H1 (cell line): ENCODE measurements at regions not wholly inside any gene's neighbourhood (a gene's known extent, or its start where the extent isn't known, plus 50 kb on each side); places are given as distances from the start of the nearest gene placed in this dataset.

Experiments used
- CTCF ChIA-PET: fragments of 300-600 bp; sonication (Branson Sonifier 250); formaldehyde crosslinking; loops from one replicate; lab custom pipeline; 2021; ENCODE audit not compliant: partially characterized antibody; lab: Charles Lee
- POLR2A ChIA-PET: fragments of 300-600 bp; sonication (Branson Sonifier 250); formaldehyde crosslinking; loops from one replicate; lab custom pipeline; 2021; ENCODE audit warnings: inconsistent platforms; ENCODE audit not compliant: partially characterized antibody; lab: Charles Lee
- DNase-seq, 2 experiments: peaks; one replicate each; pipeline versions ENCODE4 v3.0.0 to v3.0.0-alpha.2; 2010 to 2022; ENCODE audit warnings: low spot score in 2 of 2, low read depth in 1 of 2, mixed read lengths in 1 of 2
- FAIRE-seq: peaks from 2 replicates; lab custom pipeline; 2011; peaks lifted over from hg19 to GRCh38; lab: Jason Lieb, UNC
- H2AFZ ChIP-seq: 2 replicates; pipeline ENCODE4 v1.8.1; 2012; ENCODE audit warnings: low read length, inconsistent platforms
- H2AK5ac ChIP-seq: 2 replicates; pipeline ENCODE4 v1.6.1; 2013; ENCODE audit warnings: low read depth, low read length
- H2BK120ac ChIP-seq: replicated peaks from 2 replicates; pipeline ENCODE3; 2013; ENCODE audit warnings: low read depth, low read length, inconsistent platforms
- H2BK12ac ChIP-seq: 2 replicates; pipeline ENCODE4 v1.6.1; 2013; ENCODE audit warnings: low read depth, low read length
- H2BK15ac ChIP-seq: 2 replicates; pipeline ENCODE4 v1.6.1; 2013; ENCODE audit warnings: low read length
- H2BK20ac ChIP-seq: 2 replicates; pipeline ENCODE4 v1.6.1; 2013; ENCODE audit warnings: low read length
- H2BK5ac ChIP-seq: 2 replicates; pipeline ENCODE4 v1.6.1; 2013; ENCODE audit warnings: low read depth, low read length
- H3K14ac ChIP-seq: 2 replicates; pipeline ENCODE4 v1.6.1; 2013; ENCODE audit warnings: inconsistent platforms; ENCODE audit not compliant: insufficient read length
- H3K18ac ChIP-seq: 2 replicates; pipeline ENCODE4 v1.6.1; 2013; ENCODE audit warnings: low read length; ENCODE audit errors: extremely low read depth
- H3K23ac ChIP-seq: 2 replicates; pipeline ENCODE4 v1.6.1; 2013; ENCODE audit warnings: inconsistent platforms; ENCODE audit not compliant: insufficient read length
- H3K23me2 ChIP-seq: 2 replicates; pipeline ENCODE4 v1.6.1; 2013; ENCODE audit warnings: low read depth, low read length
- H3K27ac ChIP-seq: 2 replicates; pipeline ENCODE4 v1.6.1; 2011; ENCODE audit warnings: low read depth, low read length, inconsistent platforms
- H3K27me3 ChIP-seq, 4 experiments: replicated peaks in 1 of 4; 1 replicate in 1 of 4; 2 replicates in 3 of 4; pipeline versions ENCODE4 v1.6.1 to v1.8.1; 2011 to 2013; ENCODE audit warnings: low read length in 3 of 4, mild to moderate bottlenecking in 3 of 4, inconsistent platforms in 2 of 4, mixed read lengths in 2 of 4, moderate library complexity in 1 of 4; ENCODE audit not compliant: control insufficient read depth in 3 of 4, insufficient read depth in 3 of 4; ENCODE audit errors: extremely low read depth in 1 of 4
- H3K36me3 ChIP-seq, 4 experiments: 2 replicates each; pipeline versions ENCODE4 v1.6.1 to v1.8.1; 2011 to 2013; ENCODE audit warnings: mild to moderate bottlenecking in 4 of 4, low read length in 3 of 4, moderate library complexity in 2 of 4, control low read depth in 1 of 4, inconsistent platforms in 1 of 4; ENCODE audit not compliant: insufficient read depth in 4 of 4, control insufficient read depth in 2 of 4
- H3K4ac ChIP-seq: replicated peaks from 2 replicates; pipeline ENCODE3; 2013; ENCODE audit warnings: low read length, low read depth, mixed read lengths, inconsistent platforms; ENCODE audit not compliant: insufficient read length
- H3K4me1 ChIP-seq, 4 experiments: replicated peaks in 1 of 4; 1 replicate in 1 of 4; 2 replicates in 3 of 4; pipeline versions ENCODE4 v1.6.1 to v1.8.1; 2011 to 2013; ENCODE audit warnings: low read length in 3 of 4, inconsistent platforms in 2 of 4, mixed read lengths in 1 of 4; ENCODE audit not compliant: insufficient read depth in 4 of 4, control insufficient read depth in 3 of 4
- H3K4me2 ChIP-seq, 2 experiments: 2 replicates each; pipeline versions ENCODE4 v1.6.1 to v1.8.1; 2011 to 2013; ENCODE audit warnings: low read depth in 2 of 2, low read length in 2 of 2, control low read depth in 1 of 2, inconsistent platforms in 1 of 2, mild to moderate bottlenecking in 1 of 2; ENCODE audit not compliant: insufficient read depth in 1 of 2
- H3K4me3 ChIP-seq, 4 experiments: fragments of 200-600, 300-600 bp in 1 of 4; sonication (generic), shearing (Covaris generic), sonication (Bioruptor Twin) in 1 of 4; 2 replicates each; pipeline versions ENCODE4 v1.5.1 to v1.8.1; 2011 to 2016; ENCODE audit warnings: low read length in 4 of 4, low read depth in 3 of 4, control low read depth in 2 of 4, inconsistent platforms in 2 of 4, mild to moderate bottlenecking in 2 of 4, mixed read lengths in 1 of 4, moderate library complexity in 1 of 4; ENCODE audit not compliant: insufficient read depth in 2 of 4; ENCODE audit errors: extremely low read depth in 1 of 4
- H3K56ac ChIP-seq: replicated peaks from 2 replicates; pipeline ENCODE3; 2013; ENCODE audit warnings: low read depth, mild to moderate bottlenecking, mixed read lengths, low read length, inconsistent platforms; ENCODE audit not compliant: insufficient read length
- H3K79me1 ChIP-seq: 2 replicates; pipeline ENCODE4 v1.6.1; 2013; ENCODE audit warnings: low read depth, low read length, control low read depth
- H3K79me2 ChIP-seq, 2 experiments: 2 replicates each; pipeline versions ENCODE4 v1.6.1 to v1.8.1; 2012 to 2013; ENCODE audit warnings: low read length in 2 of 2, mild to moderate bottlenecking in 2 of 2, inconsistent platforms in 1 of 2; ENCODE audit not compliant: insufficient read depth in 2 of 2, control insufficient read depth in 1 of 2
- H3K9ac ChIP-seq, 4 experiments: replicated peaks in 1 of 4; 1 replicate in 1 of 4; 2 replicates in 3 of 4; pipeline versions ENCODE4 v1.6.1 to v1.8.1; 2011 to 2013; ENCODE audit warnings: low read depth in 3 of 4, low read length in 3 of 4, control low read depth in 2 of 4, mild to moderate bottlenecking in 2 of 4, moderate library complexity in 2 of 4, inconsistent platforms in 1 of 4; ENCODE audit errors: extremely low read depth in 1 of 4
- H3K9me3 ChIP-seq, 2 experiments: 2 replicates each; pipeline versions ENCODE4 v1.6.1 to v1.8.1; 2012 to 2013; ENCODE audit warnings: mild to moderate bottlenecking in 2 of 2, moderate library complexity in 2 of 2, control low read depth in 1 of 2, inconsistent platforms in 1 of 2, low read depth in 1 of 2, low read length in 1 of 2, mixed read lengths in 1 of 2; ENCODE audit not compliant: insufficient read depth in 2 of 2
- H4K20me1 ChIP-seq, 2 experiments: replicated peaks in 1 of 2; 2 replicates each; pipeline versions ENCODE3 to v1.8.1; 2011 to 2013; ENCODE audit warnings: inconsistent platforms in 2 of 2, low read length in 2 of 2, mild to moderate bottlenecking in 1 of 2; ENCODE audit not compliant: insufficient read depth in 2 of 2, control insufficient read depth in 1 of 2
- H4K5ac ChIP-seq: 2 replicates; pipeline ENCODE4 v1.6.1; 2013; ENCODE audit warnings: low read length, low read depth, mixed read lengths, inconsistent platforms; ENCODE audit not compliant: insufficient read length
- H4K8ac ChIP-seq: 2 replicates; pipeline ENCODE4 v1.8.0; 2013; ENCODE audit warnings: mild to moderate bottlenecking, moderate library complexity, low read length, inconsistent platforms; ENCODE audit not compliant: insufficient read depth; ENCODE audit errors: extremely low read depth
- H4K91ac ChIP-seq: replicated peaks from 2 replicates; pipeline ENCODE3; 2013; ENCODE audit warnings: low read length, mixed read lengths, inconsistent platforms; ENCODE audit not compliant: insufficient read length
- CBX5 ChIP-seq: fragments of 300-800, 300-1000 bp; sonication (generic); IDR thresholded peaks from 2 replicates; pipeline ENCODE4 v1.7.1; 2016; ENCODE audit warnings: antibody characterized with exemption, low read length, low read depth
- CEBPB ChIP-seq: IDR thresholded peaks from 2 replicates; pipeline ENCODE4 v1.6.1; 2012; ENCODE audit warnings: low read depth, low read length
- EZH2 ChIP-seq: fragments of 200-600 bp; sonication (generic); IDR thresholded peaks from 2 replicates; pipeline ENCODE4 v1.7.1; 2012; ENCODE audit warnings: low read depth, mild to moderate bottlenecking, moderate library complexity, low read length, inconsistent platforms; ENCODE audit not compliant: severe bottlenecking
- HDAC6 ChIP-seq: IDR thresholded peaks from one replicate; pipeline ENCODE4 v1.7.1; 2012; ENCODE audit warnings: low read depth, mild to moderate bottlenecking, inconsistent platforms, low read length, moderate library complexity
- JUND ChIP-seq: IDR thresholded peaks from 2 replicates; pipeline ENCODE4 v1.6.1; 2011; ENCODE audit warnings: mild to moderate bottlenecking, improper control_type of control experiment, low read length
- KDM4A ChIP-seq: IDR thresholded peaks from one replicate; pipeline ENCODE4 v1.7.1; 2012; ENCODE audit warnings: low read depth, mild to moderate bottlenecking, moderate library complexity, low read length, inconsistent platforms; ENCODE audit not compliant: severe bottlenecking
- RNF2 ChIP-seq: fragments of 200-900, 300-1000 bp; sonication (generic); IDR thresholded peaks from 2 replicates; pipeline ENCODE4 v1.7.1; 2016; ENCODE audit warnings: borderline replicate concordance, low read depth, mild to moderate bottlenecking, antibody characterized with exemption, low read length; ENCODE audit not compliant: poor library complexity, severe bottlenecking; ENCODE audit errors: missing control alignments
- SRF ChIP-seq: IDR thresholded peaks from 2 replicates; pipeline ENCODE4 v1.6.1; 2011; ENCODE audit warnings: mild to moderate bottlenecking, low read depth, low read length, moderate library complexity
- SUZ12 ChIP-seq: fragments of 200-600 bp; sonication (generic); IDR thresholded peaks from 2 replicates; pipeline ENCODE4 v1.6.1; 2012; ENCODE audit warnings: mild to moderate bottlenecking, inconsistent platforms, low read length, moderate library complexity, mixed read lengths
- TAF7 ChIP-seq: optimal IDR thresholded peaks from 2 replicates; pipeline ENCODE3; 2011; ENCODE audit warnings: low read depth, mild to moderate bottlenecking, inconsistent platforms, low read length, moderate library complexity, borderline replicate concordance
- TBP ChIP-seq: IDR thresholded peaks from 2 replicates; pipeline ENCODE4 v1.6.1; 2011; ENCODE audit warnings: low read depth, low read length, improper control_type of control experiment
- TCF12 ChIP-seq: IDR thresholded peaks from 2 replicates; pipeline ENCODE4 v1.6.1; 2011; ENCODE audit warnings: low read depth, mild to moderate bottlenecking, low read length
- WGBS, 2 experiments: shearing (Covaris generic) in 1 of 2; methylation state at CpG; one replicate each; pipeline versions ENCODE4 v1.1.6 to v1.1.7; 2013 to 2015; ENCODE audit warnings: low lambda C conversion rate in 2 of 2, mixed read lengths in 2 of 2, inconsistent platforms in 1 of 2, low coverage in 1 of 2, missing lambda C conversion rate in 1 of 2; ENCODE audit not compliant: insufficient replicate concordance in 2 of 2, insufficient coverage in 1 of 2, insufficient read length in 1 of 2; ENCODE audit errors: extremely low coverage in 1 of 2, missing lambda C conversion rate in 1 of 2; 5-methylcytosine and 5-hydroxymethylcytosine counted together
- TF ChIP-seq, protein P1 (sequence below): IDR thresholded peaks from 2 replicates; pipeline ENCODE4 v1.6.1; 2012; ENCODE audit warnings: low read length, inconsistent platforms

- Histone ChIP-seq H3K4ac (no peak overlapping the region), H3K79me2 (no peaks in the 10 kb centered on the region), H4K91ac (no peak overlapping the region), H3K4me1 (no peaks in the 10 kb centered on the region), H2BK12ac (no peak overlapping the region), H3K4me3 (no peak overlapping the region), H2AK5ac (no peak overlapping the region), H3K9ac (no peak overlapping the region), H2BK5ac (no peak overlapping the region), H4K8ac (no peak overlapping the region), H4K5ac (no peak overlapping the region), H3K4me2 (no peak overlapping the region), H3K27me3 (no peaks in the 10 kb centered on the region), H3K79me1 (no peaks in the 10 kb centered on the region), H2BK15ac (no peak overlapping the region), H3K36me3 (no peaks in the 10 kb centered on the region), H2BK120ac (no peak overlapping the region), H3K23ac (no peak overlapping the region), H3K23me2 (no peaks in the 10 kb centered on the region), H2AFZ (no peak overlapping the region), H3K27ac (no peak overlapping the region), H3K9me3 (no peaks in the 10 kb centered on the region), H3K14ac (no peak overlapping the region), H3K18ac (no peak overlapping the region), H4K20me1 (peaks cover 0 to 2% of the 10 kb centered on the region in 2 experiments), H3K56ac (no peak overlapping the region), H2BK20ac (no peak overlapping the region)
- FAIRE-seq (no peak), DNase-seq (no peak)
- POLR2A ChIA-PET: no interaction called here
- CTCF ChIA-PET: interaction anchor here (0.8 to 1.6 kb wide), 2 partner anchors 10 to 12 kb away, joined by 3 read pairs; no protein-coding TSS in a partner anchor
- WGBS, 2 experiments: 85% methylated on average over 1 of the region's 1 CpG; no CpG with 5 or more reads in 1 of the 2 experiments
- TF ChIP-seq EZH2 (no peak), TCF12 (no peak), JUND (no peak), RNF2 (no peak), SRF (no peak), TAF7 (no peak), KDM4A (no peak), TBP (no peak), CBX5 (no peak), SUZ12 (no peak), CEBPB (no peak), HDAC6 (no peak)
- TF ChIP-seq, protein P1, sequence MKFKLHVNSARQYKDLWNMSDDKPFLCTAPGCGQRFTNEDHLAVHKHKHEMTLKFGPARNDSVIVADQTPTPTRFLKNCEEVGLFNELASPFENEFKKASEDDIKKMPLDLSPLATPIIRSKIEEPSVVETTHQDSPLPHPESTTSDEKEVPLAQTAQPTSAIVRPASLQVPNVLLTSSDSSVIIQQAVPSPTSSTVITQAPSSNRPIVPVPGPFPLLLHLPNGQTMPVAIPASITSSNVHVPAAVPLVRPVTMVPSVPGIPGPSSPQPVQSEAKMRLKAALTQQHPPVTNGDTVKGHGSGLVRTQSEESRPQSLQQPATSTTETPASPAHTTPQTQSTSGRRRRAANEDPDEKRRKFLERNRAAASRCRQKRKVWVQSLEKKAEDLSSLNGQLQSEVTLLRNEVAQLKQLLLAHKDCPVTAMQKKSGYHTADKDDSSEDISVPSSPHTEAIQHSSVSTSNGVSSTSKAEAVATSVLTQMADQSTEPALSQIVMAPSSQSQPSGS: no peak
Measured at GRCh38 chr20:7463290-7463689, 477.0 kb downstream of the HAO1 start.
